Right forelimb (tissue), 1 donor: ENCODE measurements at regions not wholly inside any gene's neighbourhood (a gene's known extent, or its start where the extent isn't known, plus 50 kb on each side); places are given as distances from the start of the nearest gene placed in this dataset.
"Not testable (repeated sequence)": the region's sequence is repeated elsewhere in the genome, so short reads cannot be mapped to it uniquely, and the experiment has no call there.

Experiments
- DNase-seq: peaks from one replicate; pipeline ENCODE4 v3.0.0-alpha.2; 2018

- no peak for DNase-seq
Observed at GRCh38 chr4:160247091-160247656, 1144.3 kb downstream of the RAPGEF2 start.

- DNase-seq: no peak
Observed at GRCh38 chr4:160251522-160252170, 1148.8 kb downstream of the RAPGEF2 start.

GRCh38 chr4:160257318-160257717, 1154.4 kb downstream of the RAPGEF2 start:
- DNase-seq: no peak

- DNase-seq: no peak
Observed at GRCh38 chr4:160265014-160265413, 1162.1 kb downstream of the RAPGEF2 start.

- no peak for DNase-seq
Observed at GRCh38 chr4:160265836-160266235, 1163.0 kb downstream of the RAPGEF2 start.

GRCh38 chr4:160276785-160277325, 1174.0 kb downstream of the RAPGEF2 start:
- DNase-seq: no peak

GRCh38 chr4:160283081-160283480, 1180.2 kb downstream of the RAPGEF2 start:
- no peak for DNase-seq

GRCh38 chr4:160284516-160284915, 1181.6 kb downstream of the RAPGEF2 start:
- DNase-seq: no peak

- no peak for DNase-seq
Observed at GRCh38 chr4:160286051-160286450, 1183.2 kb downstream of the RAPGEF2 start.

- no peak for DNase-seq
Observed at GRCh38 chr4:160296476-160296875, 1193.6 kb downstream of the RAPGEF2 start.

GRCh38 chr4:160299177-160299576, 1196.3 kb downstream of the RAPGEF2 start:
- no peak for DNase-seq

GRCh38 chr4:160299608-160300007, 1196.7 kb downstream of the RAPGEF2 start:
- DNase-seq: no peak

- no peak for DNase-seq
Observed at GRCh38 chr4:160316036-160316435, 1213.2 kb downstream of the RAPGEF2 start.

- no peak for DNase-seq
Observed at GRCh38 chr4:160318567-160319220, 1215.8 kb downstream of the RAPGEF2 start.

- DNase-seq: no peak
Observed at GRCh38 chr4:160319221-160319867, 1216.5 kb downstream of the RAPGEF2 start.

GRCh38 chr4:160319868-160320260, 1217.0 kb downstream of the RAPGEF2 start:
- no peak for DNase-seq

- no peak for DNase-seq
Observed at GRCh38 chr4:160326110-160326509, 1223.2 kb downstream of the RAPGEF2 start.

GRCh38 chr4:160347197-160347596, 1244.3 kb downstream of the RAPGEF2 start:
- no peak for DNase-seq

GRCh38 chr4:160350944-160351343, 1248.1 kb downstream of the RAPGEF2 start:
- no peak for DNase-seq

GRCh38 chr4:160352637-160353036, 1249.8 kb downstream of the RAPGEF2 start:
- DNase-seq: no peak

- DNase-seq: no peak
Observed at GRCh38 chr4:160353548-160353947, 1250.7 kb downstream of the RAPGEF2 start.

- DNase-seq: no peak
Observed at GRCh38 chr4:160362478-160362877, 1259.6 kb downstream of the RAPGEF2 start.

- no peak for DNase-seq
Observed at GRCh38 chr4:160364217-160364616, 1261.3 kb downstream of the RAPGEF2 start.

GRCh38 chr4:160364665-160365064, 1261.8 kb downstream of the RAPGEF2 start:
- not testable (repeated sequence) for DNase-seq
